ENCODE measurements at regions not wholly inside any gene's neighbourhood (a gene's known extent, or its start where the extent isn't known, plus 50 kb on each side); places are given as distances from the start of the nearest gene placed in this dataset.

GRCh38 chr2:219901155-219901554 lies 273.7 kb downstream of the SLC4A3 start:
- peaks cover 2% of the 10 kb centered on the region; the same call in 1 of the 2 replicates for H3K27me3 Mint-ChIP-seq (ENCODE audit: low read depth)
- DNase-seq (ENCODE audit: low spot score) (no peak), ATAC-seq (no peak)
- POLR2A ChIA-PET, result no interaction called here
- CTCF ChIA-PET, result no interaction called here
- H3K4me3 Mint-ChIP-seq, result no peak overlapping the region
- no peaks in the 10 kb centered on the region for H3K36me3 Mint-ChIP-seq
- TF ChIP-seq ZBTB43 (CRISPR knock-in tag; IDR thresholded peaks at IDR 0.05) (no peak), ETV6 (CRISPR knock-in tag; IDR thresholded peaks at IDR 0.05) (no peak), ZNF532 (CRISPR knock-in tag; IDR thresholded peaks at IDR 0.05; ENCODE audit: borderline replicate concordance) (no peak), NFATC4 (CRISPR knock-in tag; IDR thresholded peaks at IDR 0.05) (no peak), AFF4 (CRISPR knock-in tag; IDR thresholded peaks at IDR 0.05; ENCODE audit: borderline replicate concordance) (no peak), ZNF512 (CRISPR knock-in tag; IDR thresholded peaks at IDR 0.05; ENCODE audit: borderline replicate concordance) (no peak), MXD4 (CRISPR knock-in tag; IDR thresholded peaks at IDR 0.05; ENCODE audit: borderline replicate concordance) (no peak), ATF6 (CRISPR knock-in tag; IDR thresholded peaks at IDR 0.05) (no peak), ZBTB21 (CRISPR knock-in tag; IDR thresholded peaks at IDR 0.05; ENCODE audit: borderline replicate concordance) (no peak), TP53 (CRISPR knock-in tag; IDR thresholded peaks at IDR 0.05) (no peak), FOXK1 (CRISPR knock-in tag; IDR thresholded peaks at IDR 0.05) (no peak), ZNF232 (CRISPR knock-in tag; IDR thresholded peaks at IDR 0.05) (no peak), FOXP1 (CRISPR knock-in tag; IDR thresholded peaks at IDR 0.05; ENCODE audit: borderline replicate concordance) (no peak), CREB1 (CRISPR knock-in tag; IDR thresholded peaks at IDR 0.05) (no peak), ATF2 (CRISPR knock-in tag; IDR thresholded peaks at IDR 0.05; ENCODE audit: borderline replicate concordance, low read depth) (no peak), USF1 (CRISPR knock-in tag; IDR thresholded peaks at IDR 0.05) (no peak), ZNF317 (CRISPR knock-in tag; IDR thresholded peaks at IDR 0.05; ENCODE audit: borderline replicate concordance, low read depth) (no peak), IRF2 (CRISPR knock-in tag; IDR thresholded peaks at IDR 0.05; ENCODE audit: borderline replicate concordance, low read depth) (no peak), GRHL2 (CRISPR knock-in tag; IDR thresholded peaks at IDR 0.05; ENCODE audit: insufficient replicate concordance, severe bottlenecking) (no peak)
- no peak overlapping the region for H3K27ac Mint-ChIP-seq
- H3K4me1 Mint-ChIP-seq, result peaks cover 16% of the 10 kb centered on the region
- H3K9me3 Mint-ChIP-seq, result peaks cover 14% of the 10 kb centered on the region; the same call in 1 of the 2 replicates

All from WTC11 (cell line).